ENCODE measurements at regions not wholly inside any gene's neighbourhood (a gene's known extent, or its start where the extent isn't known, plus 50 kb on each side); places are given as distances from the start of the nearest gene placed in this dataset.

DNA sequence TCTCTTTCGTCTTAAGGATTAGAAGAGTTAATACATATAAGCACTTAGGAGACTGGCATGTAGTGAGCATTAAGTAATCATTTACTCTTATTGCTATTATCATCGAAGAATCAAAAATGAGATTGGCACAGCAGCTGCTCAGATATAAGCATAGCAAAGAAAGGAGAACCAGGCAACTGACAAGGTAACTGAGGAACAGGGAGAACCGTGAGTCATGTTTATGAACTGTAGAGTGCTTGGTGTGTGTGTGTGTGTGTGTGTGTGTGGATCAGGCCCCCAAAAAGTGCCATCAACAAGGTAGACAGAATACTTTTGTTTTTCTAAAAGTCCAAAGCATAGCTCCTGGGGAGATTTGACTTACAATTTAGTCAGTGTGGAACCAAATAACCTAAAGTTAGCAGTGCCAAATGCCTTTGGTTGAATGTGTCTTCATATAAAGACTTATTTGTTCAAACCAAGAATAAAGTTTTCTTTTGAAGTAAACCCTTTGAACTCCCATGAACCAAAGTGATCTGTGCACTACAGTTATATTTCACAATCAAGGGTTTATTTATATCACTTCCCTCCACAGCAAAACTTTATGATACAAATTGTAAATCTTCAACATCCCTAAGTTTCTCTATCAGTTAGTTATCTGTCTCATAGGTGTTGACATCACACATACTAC, 660.6 kb downstream of the NYAP2 start (continued):
- peak; percentile 66; the same call in 1 of the 2 replicates for TF ChIP-seq HMG20A (CRISPR knock-in tag; IDR thresholded peaks at IDR 0.05; ENCODE audit: borderline replicate concordance)
- TF ChIP-seq RXRB (CRISPR knock-in tag; IDR thresholded peaks at IDR 0.05; ENCODE audit: borderline replicate concordance) = peak; percentile 29; the same call in 1 of the 2 replicates
- TF ChIP-seq MAFF (IDR thresholded peaks at IDR 0.05; ENCODE audit: low read depth, low read length) = no peak
- TF ChIP-seq CENPX (CRISPR knock-in tag; IDR thresholded peaks at IDR 0.05) = no peak
- no peak for TF ChIP-seq ZFP41 (CRISPR knock-in tag; IDR thresholded peaks at IDR 0.05; ENCODE audit: borderline replicate concordance)
- TF ChIP-seq, protein P1, sequence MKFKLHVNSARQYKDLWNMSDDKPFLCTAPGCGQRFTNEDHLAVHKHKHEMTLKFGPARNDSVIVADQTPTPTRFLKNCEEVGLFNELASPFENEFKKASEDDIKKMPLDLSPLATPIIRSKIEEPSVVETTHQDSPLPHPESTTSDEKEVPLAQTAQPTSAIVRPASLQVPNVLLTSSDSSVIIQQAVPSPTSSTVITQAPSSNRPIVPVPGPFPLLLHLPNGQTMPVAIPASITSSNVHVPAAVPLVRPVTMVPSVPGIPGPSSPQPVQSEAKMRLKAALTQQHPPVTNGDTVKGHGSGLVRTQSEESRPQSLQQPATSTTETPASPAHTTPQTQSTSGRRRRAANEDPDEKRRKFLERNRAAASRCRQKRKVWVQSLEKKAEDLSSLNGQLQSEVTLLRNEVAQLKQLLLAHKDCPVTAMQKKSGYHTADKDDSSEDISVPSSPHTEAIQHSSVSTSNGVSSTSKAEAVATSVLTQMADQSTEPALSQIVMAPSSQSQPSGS (CRISPR knock-in tag; IDR thresholded peaks at IDR 0.05) = no peak
- no peak for TF ChIP-seq ZHX2 (IDR thresholded peaks at IDR 0.05; ENCODE audit: low read depth)
- TF ChIP-seq ZHX2 (CRISPR knock-in tag; IDR thresholded peaks at IDR 0.05; ENCODE audit: borderline replicate concordance) = no peak
- no peak for TF ChIP-seq THYN1 (CRISPR knock-in tag; IDR thresholded peaks at IDR 0.05; ENCODE audit: borderline replicate concordance, low read depth)
- no peak for TF ChIP-seq HDAC6 (IDR thresholded peaks at IDR 0.05; ENCODE audit: low read depth, low read length)
- no peak for TF ChIP-seq ZNF17 (CRISPR knock-in tag; IDR thresholded peaks at IDR 0.05)
- no peak for TF ChIP-seq ZNF207 (IDR thresholded peaks at IDR 0.05; ENCODE audit: borderline replicate concordance)
- no peak for TF ChIP-seq ZNF7 (CRISPR knock-in tag; IDR thresholded peaks at IDR 0.05)
- TF ChIP-seq ZEB1 (IDR thresholded peaks at IDR 0.05; ENCODE audit: insufficient replicate concordance, low read depth) = no peak
- peak; percentile 35; the same call in 1 of the 2 replicates for TF ChIP-seq MED1 (CRISPR knock-in tag; IDR thresholded peaks at IDR 0.05)
- TF ChIP-seq TFDP1 (CRISPR knock-in tag; IDR thresholded peaks at IDR 0.05; ENCODE audit: borderline replicate concordance) = no peak
- TF ChIP-seq CTCF (CRISPR knock-in tag; IDR thresholded peaks at IDR 0.05) = no peak
- TF ChIP-seq KLF6 (CRISPR knock-in tag; IDR thresholded peaks at IDR 0.05) = no peak
- no peak for TF ChIP-seq ZNF547 (CRISPR knock-in tag; IDR thresholded peaks at IDR 0.05)
- peak; percentile 43 for TF ChIP-seq HNF4A (CRISPR knock-in tag; IDR thresholded peaks at IDR 0.05)
- TF ChIP-seq ZNF460 (CRISPR knock-in tag; IDR thresholded peaks at IDR 0.05; ENCODE audit: borderline replicate concordance) = no peak
